DND-41 (cell line): ENCODE measurements at regions not wholly inside any gene's neighbourhood (a gene's known extent, or its start where the extent isn't known, plus 50 kb on each side); places are given as distances from the start of the nearest gene placed in this dataset.
A peak's percentile ranks its signal among the peaks of the same experiment; 100 is the strongest.

Experiments used
- ATAC-seq: fragments of 200-7000 bp; cut with Tn5 transposase; 3 replicates; pipeline ENCODE4 v1.9.1; 2021; ENCODE audit warnings: low read depth; ENCODE audit not compliant: insufficient read depth
- DNase-seq: peaks from one replicate; pipeline ENCODE4 v3.0.0-alpha.2; 2020
- H2AFZ ChIP-seq: 2 replicates; pipeline ENCODE4 v1.6.0; 2012; ENCODE audit warnings: low read depth, low read length
- H3K27ac ChIP-seq: 2 replicates; pipeline ENCODE4 v1.5.1; 2012; ENCODE audit warnings: low read length, inconsistent platforms
- H3K27me3 ChIP-seq: fragments of 200-600 bp; sonication (generic); 2 replicates; pipeline ENCODE4 v1.6.0; 2012; ENCODE audit warnings: low read length, mild to moderate bottlenecking, inconsistent platforms; ENCODE audit not compliant: insufficient read depth, poor library complexity
- H3K36me3 ChIP-seq: 2 replicates; pipeline ENCODE4 v1.5.1; 2012; ENCODE audit warnings: low read length, inconsistent platforms; ENCODE audit not compliant: insufficient read depth
- H3K4me1 ChIP-seq: 2 replicates; pipeline ENCODE4 v1.5.1; 2012; ENCODE audit warnings: mild to moderate bottlenecking, low read length; ENCODE audit not compliant: insufficient read depth
- H3K4me2 ChIP-seq: 2 replicates; pipeline ENCODE4 v1.6.0; 2012; ENCODE audit warnings: mild to moderate bottlenecking, moderate library complexity, low read length, inconsistent platforms; ENCODE audit not compliant: insufficient read depth
- H3K4me3 ChIP-seq, 2 experiments: fragments of 200-600 bp in 1 of 2; shearing (Covaris generic) in 1 of 2; 2 replicates each; pipeline ENCODE4 v1.5.1; 2012 to 2016; ENCODE audit warnings: inconsistent platforms in 2 of 2, low read length in 2 of 2, mild to moderate bottlenecking in 2 of 2, low read depth in 1 of 2, moderate library complexity in 1 of 2
- H3K79me2 ChIP-seq: 2 replicates; pipeline ENCODE4 v1.6.0; 2012; ENCODE audit warnings: low read length, inconsistent platforms; ENCODE audit not compliant: insufficient read depth
- H3K9ac ChIP-seq: 2 replicates; pipeline ENCODE4 v1.6.0; 2012; ENCODE audit warnings: low read depth, mild to moderate bottlenecking, inconsistent platforms, low read length, moderate library complexity
- H3K9me3 ChIP-seq: 2 replicates; pipeline ENCODE4 v1.5.1; 2012; ENCODE audit warnings: low read length, moderate library complexity, mild to moderate bottlenecking, inconsistent platforms; ENCODE audit not compliant: insufficient read depth, severe bottlenecking
- H4K20me1 ChIP-seq: 2 replicates; pipeline ENCODE4 v1.6.0; 2012; ENCODE audit warnings: low read length; ENCODE audit not compliant: insufficient read depth
- EZH2 ChIP-seq: IDR thresholded peaks from 3 replicates; pipeline ENCODE4 v1.6.1; 2012; ENCODE audit warnings: borderline replicate concordance, low read depth, mild to moderate bottlenecking, moderate library complexity, low read length, inconsistent platforms; ENCODE audit not compliant: severe bottlenecking
- TF ChIP-seq, protein P1 (sequence below): IDR thresholded peaks from 2 replicates; pipeline ENCODE4 v1.5.1; 2012; ENCODE audit warnings: borderline replicate concordance, low read length, moderate library complexity, mild to moderate bottlenecking; ENCODE audit not compliant: poor library complexity, severe bottlenecking; ENCODE audit errors: extremely low read depth

DNA sequence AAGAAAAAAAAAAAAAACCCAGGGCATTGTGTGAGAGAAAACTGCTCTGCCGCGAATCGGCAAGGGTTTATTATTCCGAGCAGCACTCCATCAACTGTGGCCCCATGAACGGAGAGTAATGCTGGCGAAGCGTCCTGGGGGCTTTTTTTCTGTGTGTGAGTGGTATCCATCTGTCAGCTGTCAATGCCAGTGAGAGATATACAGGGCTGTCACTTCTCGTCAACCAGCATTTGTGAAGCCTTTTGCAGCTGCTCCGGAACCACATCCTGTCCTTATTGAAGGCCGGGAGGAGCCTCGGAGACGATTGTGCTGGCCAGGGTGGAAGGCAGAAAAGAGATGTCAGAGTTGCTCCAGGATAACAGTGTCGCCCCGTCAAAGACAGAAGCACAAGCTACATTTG, 356.9 kb upstream of the SMIM21 start:
- Histone ChIP-seq H3K4me3 (no peak overlapping the region), H3K36me3 (no peaks in the 10 kb centered on the region), H3K4me1 (peaks cover 10% of the 10 kb centered on the region; the same call in 1 of the 2 replicates), H3K9me3 (no peaks in the 10 kb centered on the region), H3K4me2 (peak overlapping the region; percentile 16; the same call in 1 of the 2 replicates), H2AFZ (no peak overlapping the region), H3K27ac (no peak overlapping the region), H4K20me1 (no peaks in the 10 kb centered on the region), H3K79me2 (no peaks in the 10 kb centered on the region), H3K9ac (no peak overlapping the region), H3K27me3 (peaks cover 15% of the 10 kb centered on the region)
- DNase-seq (peak; percentile 57), ATAC-seq (peak; percentile 92)
- TF ChIP-seq, protein P1, sequence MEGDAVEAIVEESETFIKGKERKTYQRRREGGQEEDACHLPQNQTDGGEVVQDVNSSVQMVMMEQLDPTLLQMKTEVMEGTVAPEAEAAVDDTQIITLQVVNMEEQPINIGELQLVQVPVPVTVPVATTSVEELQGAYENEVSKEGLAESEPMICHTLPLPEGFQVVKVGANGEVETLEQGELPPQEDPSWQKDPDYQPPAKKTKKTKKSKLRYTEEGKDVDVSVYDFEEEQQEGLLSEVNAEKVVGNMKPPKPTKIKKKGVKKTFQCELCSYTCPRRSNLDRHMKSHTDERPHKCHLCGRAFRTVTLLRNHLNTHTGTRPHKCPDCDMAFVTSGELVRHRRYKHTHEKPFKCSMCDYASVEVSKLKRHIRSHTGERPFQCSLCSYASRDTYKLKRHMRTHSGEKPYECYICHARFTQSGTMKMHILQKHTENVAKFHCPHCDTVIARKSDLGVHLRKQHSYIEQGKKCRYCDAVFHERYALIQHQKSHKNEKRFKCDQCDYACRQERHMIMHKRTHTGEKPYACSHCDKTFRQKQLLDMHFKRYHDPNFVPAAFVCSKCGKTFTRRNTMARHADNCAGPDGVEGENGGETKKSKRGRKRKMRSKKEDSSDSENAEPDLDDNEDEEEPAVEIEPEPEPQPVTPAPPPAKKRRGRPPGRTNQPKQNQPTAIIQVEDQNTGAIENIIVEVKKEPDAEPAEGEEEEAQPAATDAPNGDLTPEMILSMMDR: no peak
- no peak for TF ChIP-seq EZH2

DNA sequence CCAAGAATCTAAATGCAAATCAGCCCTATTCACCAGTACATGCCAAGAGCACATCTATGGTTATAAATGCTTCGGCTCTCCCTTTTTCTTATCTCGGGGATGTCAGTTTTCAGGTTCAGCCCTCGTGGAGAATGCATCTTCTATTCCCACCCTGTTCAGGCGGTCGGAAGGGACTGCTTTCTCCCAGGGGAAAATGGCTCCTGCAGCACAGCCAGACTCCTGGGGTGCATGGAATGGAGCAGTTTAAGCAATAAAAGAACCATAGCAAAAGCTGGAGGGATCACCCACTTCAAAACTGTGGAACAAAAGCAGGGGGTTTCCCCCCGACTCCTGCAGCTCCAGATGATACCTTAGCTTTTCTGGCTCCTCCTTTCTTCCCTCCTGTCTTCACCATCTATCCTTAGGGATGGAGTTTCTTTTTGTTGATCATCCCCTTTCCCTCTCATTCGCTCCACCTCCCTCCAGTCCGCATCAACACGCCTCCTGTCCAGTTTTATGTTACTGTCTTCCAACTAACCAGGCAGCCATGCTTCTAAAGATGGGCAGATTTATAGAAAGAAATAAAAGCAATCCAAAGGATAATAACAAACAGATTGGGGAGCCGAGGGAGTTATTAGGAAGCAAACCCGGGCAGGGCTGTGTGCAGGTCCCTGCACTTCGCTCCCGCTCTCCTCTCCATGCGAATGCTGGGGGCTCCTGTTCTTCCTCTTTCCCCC, 356.2 kb upstream of the SMIM21 start:
- Histone ChIP-seq H3K36me3 (no peaks in the 10 kb centered on the region), H3K27me3 (peaks cover 18% of the 10 kb centered on the region), H3K9me3 (no peaks in the 10 kb centered on the region), H4K20me1 (no peaks in the 10 kb centered on the region), H3K4me2 (peak overlapping the region; percentile 16; the same call in 1 of the 2 replicates), H3K79me2 (no peaks in the 10 kb centered on the region), H3K4me3 (no peak overlapping the region), H3K9ac (no peak overlapping the region), H2AFZ (no peak overlapping the region), H3K4me1 (peaks cover 10% of the 10 kb centered on the region; the same call in 1 of the 2 replicates), H3K27ac (no peak overlapping the region)
- ATAC-seq (no peak), DNase-seq (no peak)
- TF ChIP-seq, protein P1: no peak
- no peak for TF ChIP-seq EZH2

DNA sequence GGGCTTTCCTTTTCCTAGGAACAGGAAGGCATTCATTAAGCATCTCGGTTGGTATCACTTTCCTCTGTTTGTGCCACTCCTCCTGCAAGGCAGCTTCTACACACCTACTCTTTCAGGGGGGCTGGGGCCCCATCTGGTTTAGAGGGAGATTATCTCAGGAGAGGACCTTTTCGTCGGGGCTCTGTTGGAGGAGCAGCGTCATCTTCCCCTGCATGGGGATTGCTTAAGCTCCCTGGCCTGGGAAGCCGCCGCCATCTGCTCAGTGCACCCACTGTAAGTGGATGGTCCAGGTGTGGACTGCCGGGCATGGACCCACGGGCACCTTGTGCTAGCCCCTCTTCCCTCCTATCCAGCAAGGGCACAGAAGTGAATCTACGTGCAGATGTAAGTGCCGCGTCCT, 355.3 kb upstream of the SMIM21 start:
- Histone ChIP-seq H3K36me3 (no peaks in the 10 kb centered on the region), H4K20me1 (no peaks in the 10 kb centered on the region), H2AFZ (no peak overlapping the region), H3K4me2 (no peak overlapping the region), H3K9me3 (no peaks in the 10 kb centered on the region), H3K79me2 (no peaks in the 10 kb centered on the region), H3K9ac (no peak overlapping the region), H3K4me3 (no peak overlapping the region), H3K27ac (no peak overlapping the region), H3K4me1 (peaks cover 10% of the 10 kb centered on the region; the same call in 1 of the 2 replicates), H3K27me3 (peaks cover 15% of the 10 kb centered on the region)
- no peak for DNase-seq
- TF ChIP-seq EZH2: no peak
- TF ChIP-seq, protein P1: no peak
- no peak for ATAC-seq
